Osteocyte (in vitro differentiated cells): ENCODE measurements at regions not wholly inside any gene's neighbourhood (a gene's known extent, or its start where the extent isn't known, plus 50 kb on each side); places are given as distances from the start of the nearest gene placed in this dataset.
A peak's percentile ranks its signal among the peaks of the same experiment; 100 is the strongest.

ENCODE experiments used
- DNase-seq: peaks from one replicate; pipeline ENCODE4 v3.0.0; 2021; ENCODE audit warnings: mixed read lengths; ENCODE audit not compliant: unreplicated experiment; ENCODE audit errors: extremely low spot score
- H3K27ac Mint-ChIP-seq: one replicate; pipeline ENCODE4 v1.8.0; 2021; ENCODE audit warnings: mild to moderate bottlenecking, mixed read lengths; ENCODE audit not compliant: unreplicated experiment
- H3K27me3 Mint-ChIP-seq: one replicate; pipeline ENCODE4 v1.8.0; 2021; ENCODE audit warnings: mixed read lengths; ENCODE audit not compliant: unreplicated experiment
- H3K36me3 Mint-ChIP-seq: one replicate; pipeline ENCODE4 v1.8.0; 2021; ENCODE audit warnings: mixed read lengths; ENCODE audit not compliant: unreplicated experiment
- H3K4me1 Mint-ChIP-seq: one replicate; pipeline ENCODE4 v1.8.0; 2021; ENCODE audit warnings: mixed read lengths; ENCODE audit not compliant: unreplicated experiment
- H3K4me3 Mint-ChIP-seq: one replicate; pipeline ENCODE4 v1.8.0; 2021; ENCODE audit warnings: mild to moderate bottlenecking, moderate library complexity, mixed read lengths; ENCODE audit not compliant: unreplicated experiment
- H3K9me3 Mint-ChIP-seq: one replicate; pipeline ENCODE4 v1.8.0; 2021; ENCODE audit warnings: mixed read lengths; ENCODE audit not compliant: unreplicated experiment
- CTCF ChIP-seq: fragments of 200-600 bp; sonication (generic); IDR thresholded peaks from 2 replicates; pipeline ENCODE4 v1.5.0; 2021; ENCODE audit warnings: antibody characterized with exemption, mild to moderate bottlenecking, moderate library complexity

GRCh38 chr1:239815074-239815473 is 276.6 kb upstream of the FMN2 start:
- Mint-ChIP-seq H3K4me3 (peak overlapping the region; percentile 4), H3K27me3 (no peaks in the 10 kb centered on the region), H3K36me3 (no peaks in the 10 kb centered on the region), H3K27ac (no peak overlapping the region), H3K4me1 (peaks cover 11% of the 10 kb centered on the region), H3K9me3 (no peaks in the 10 kb centered on the region)
- no peak for TF ChIP-seq CTCF
- DNase-seq, result no peak

- Mint-ChIP-seq H3K27me3 (no peaks in the 10 kb centered on the region), H3K36me3 (no peaks in the 10 kb centered on the region), H3K4me3 (no peak overlapping the region), H3K4me1 (peaks cover 11% of the 10 kb centered on the region), H3K27ac (no peak overlapping the region), H3K9me3 (no peaks in the 10 kb centered on the region)
- no peak for TF ChIP-seq CTCF
- no peak for DNase-seq
Measured at GRCh38 chr1:239816081-239816782, 275.5 kb upstream of the FMN2 start.

GRCh38 chr1:239817276-239817675 is 274.4 kb upstream of the FMN2 start:
- no peaks in the 10 kb centered on the region for H3K36me3 Mint-ChIP-seq
- no peak overlapping the region for H3K27ac Mint-ChIP-seq
- DNase-seq, result no peak
- H3K9me3 Mint-ChIP-seq, result no peaks in the 10 kb centered on the region
- peaks cover 11% of the 10 kb centered on the region for H3K4me1 Mint-ChIP-seq
- H3K27me3 Mint-ChIP-seq, result peaks cover 3% of the 10 kb centered on the region
- no peak overlapping the region for H3K4me3 Mint-ChIP-seq
- TF ChIP-seq CTCF, result no peak

- Mint-ChIP-seq H3K27me3 (peaks cover 3% of the 10 kb centered on the region), H3K36me3 (no peaks in the 10 kb centered on the region), H3K27ac (no peak overlapping the region), H3K4me3 (no peak overlapping the region), H3K9me3 (no peaks in the 10 kb centered on the region), H3K4me1 (peaks cover 11% of the 10 kb centered on the region)
- no peak for TF ChIP-seq CTCF
- no peak for DNase-seq
Measured at GRCh38 chr1:239817801-239818200, 273.9 kb upstream of the FMN2 start.

GRCh38 chr1:239819096-239819495 is 272.6 kb upstream of the FMN2 start:
- no peak for TF ChIP-seq CTCF
- H3K4me1 Mint-ChIP-seq, result peaks cover 9% of the 10 kb centered on the region
- H3K4me3 Mint-ChIP-seq, result no peak overlapping the region
- H3K27ac Mint-ChIP-seq, result no peak overlapping the region
- H3K36me3 Mint-ChIP-seq, result no peaks in the 10 kb centered on the region
- no peaks in the 10 kb centered on the region for H3K9me3 Mint-ChIP-seq
- H3K27me3 Mint-ChIP-seq, result peaks cover 3% of the 10 kb centered on the region
- DNase-seq, result no peak
